HG03095 (cell line): ENCODE measurements at regions not wholly inside any gene's neighbourhood (a gene's known extent, or its start where the extent isn't known, plus 50 kb on each side); places are given as distances from the start of the nearest gene placed in this dataset.
"Not testable (repeated sequence)": the region's sequence is repeated elsewhere in the genome, so short reads cannot be mapped to it uniquely, and the experiment has no call there.

Experiments used
- ATAC-seq: cut with Tn5 transposase; IDR thresholded peaks from one replicate; pipeline ENCODE4 v1.9.1; 2021; ENCODE audit warnings: moderate library complexity; ENCODE audit not compliant: unreplicated experiment

DNA sequence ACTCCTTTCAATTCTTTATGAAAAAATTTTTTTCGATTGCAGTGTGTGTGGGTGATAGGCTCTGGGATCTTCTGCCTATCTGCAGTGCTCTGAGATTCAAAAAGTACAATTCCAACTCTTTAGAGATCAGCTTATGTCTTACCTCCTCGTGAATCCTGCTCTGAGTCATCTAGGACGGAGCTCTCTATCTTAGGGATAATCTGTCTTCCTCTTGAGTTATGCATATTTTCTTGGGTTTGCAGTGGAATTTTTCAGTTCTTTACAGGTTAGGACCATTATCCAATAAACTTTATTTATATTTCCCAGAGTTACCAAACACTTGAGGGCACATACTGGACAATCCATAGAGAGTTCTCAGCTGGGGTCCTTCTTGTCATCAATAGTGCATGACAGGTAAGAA lies 428.6 kb downstream of the ACTR3B start:
- ATAC-seq = no peak

DNA sequence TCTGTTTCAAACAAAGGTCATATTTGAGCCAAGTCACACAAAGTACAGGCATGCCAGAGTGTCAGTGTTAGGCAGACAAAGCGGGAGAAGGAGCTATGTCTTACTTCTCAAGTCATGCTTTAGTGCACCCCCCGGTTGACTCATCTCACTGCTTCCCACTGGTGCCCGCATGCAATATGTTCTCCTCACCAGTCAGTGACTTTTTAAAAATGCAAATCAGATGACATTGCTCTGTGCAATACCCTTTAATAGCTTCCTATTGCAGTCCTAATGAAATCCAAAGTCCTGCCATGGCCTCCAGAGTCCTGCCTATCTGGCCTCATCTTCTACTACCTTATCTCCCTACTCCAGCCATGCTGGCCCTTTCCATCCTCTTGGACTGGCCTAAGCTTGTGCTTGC lies 429.1 kb downstream of the ACTR3B start:
- no peak for ATAC-seq

DNA sequence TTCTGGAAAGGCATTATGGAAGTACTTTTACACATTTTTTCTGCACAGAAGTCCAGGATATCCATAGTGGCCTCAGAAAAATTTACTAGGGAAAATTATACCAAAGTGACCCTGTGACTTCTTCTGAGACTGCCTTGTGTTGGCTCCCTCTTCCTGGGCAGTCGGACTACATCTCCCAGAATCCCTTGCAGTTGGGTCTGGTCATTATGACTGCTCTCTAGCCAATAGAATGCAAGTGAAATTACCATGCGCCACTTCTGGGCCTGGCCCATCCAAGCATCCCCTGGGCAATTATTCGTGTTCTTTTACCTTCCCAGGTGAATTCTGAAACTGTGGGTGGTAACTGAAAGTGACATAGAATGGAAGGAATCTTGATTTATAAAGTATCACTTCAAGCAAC lies 430.9 kb downstream of the ACTR3B start:
- peak; percentile 62 for ATAC-seq

DNA sequence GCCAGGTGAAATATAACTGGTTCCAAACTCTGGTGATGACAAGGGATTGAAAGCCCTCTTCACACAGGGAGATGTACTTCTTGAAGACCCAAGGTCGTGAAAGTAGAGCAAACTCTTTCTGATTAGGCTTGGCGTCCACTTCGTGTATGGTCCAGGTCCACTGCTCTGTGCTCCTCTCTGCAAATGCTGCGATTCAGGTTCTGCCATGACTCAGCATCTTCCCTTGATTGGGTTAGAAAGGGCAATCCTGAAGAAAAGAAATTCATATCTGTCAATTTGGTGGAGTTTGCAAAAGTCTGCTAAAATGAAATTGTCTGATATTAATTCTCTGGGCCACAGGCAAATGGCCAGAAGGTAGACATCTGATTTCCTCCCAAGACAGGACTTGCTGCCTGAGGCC lies 431.4 kb downstream of the ACTR3B start:
- ATAC-seq = no peak

DNA sequence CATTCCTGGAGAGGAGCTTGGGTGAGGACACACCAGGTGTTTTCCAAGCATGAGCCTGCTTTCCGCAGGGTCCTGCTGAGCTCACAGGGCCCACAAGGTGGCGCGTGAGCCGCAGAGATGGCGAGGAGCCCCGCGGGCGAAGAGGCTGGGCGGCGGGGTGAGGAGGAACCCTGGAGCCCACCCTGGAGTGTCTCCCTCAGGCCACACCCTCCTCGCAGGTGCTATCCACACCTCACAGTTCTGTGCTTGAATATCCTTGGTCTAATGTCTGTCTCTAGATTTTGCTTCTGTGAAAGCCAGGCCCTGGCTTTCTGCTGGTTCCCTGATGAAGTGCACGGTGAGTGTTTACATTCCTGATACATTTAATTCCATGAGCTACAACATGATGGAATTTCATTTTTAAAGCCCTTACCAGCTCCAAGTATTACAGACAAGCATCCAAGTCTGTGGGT lies 433.6 kb downstream of the ACTR3B start:
- ATAC-seq = no peak

DNA sequence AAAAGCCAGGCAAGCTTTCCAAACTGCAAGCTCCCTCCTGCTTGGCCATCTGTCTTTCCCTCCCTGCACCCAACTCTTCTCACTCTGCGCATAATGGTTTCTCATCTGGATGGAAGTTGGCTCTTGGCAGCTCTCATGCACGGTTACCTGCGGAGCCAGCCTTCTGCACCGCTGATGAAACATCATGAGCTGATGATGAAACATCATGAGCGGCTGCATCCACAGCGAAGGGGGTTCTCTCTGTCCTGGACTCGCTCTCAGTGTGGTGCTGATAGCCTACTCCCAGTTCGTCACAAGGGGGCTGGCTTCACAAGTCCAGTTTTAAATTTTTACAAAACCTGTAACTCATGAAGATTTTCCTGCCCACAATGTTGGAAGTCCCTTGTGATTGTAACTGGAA lies 457.5 kb downstream of the ACTR3B start:
- no peak for ATAC-seq

DNA sequence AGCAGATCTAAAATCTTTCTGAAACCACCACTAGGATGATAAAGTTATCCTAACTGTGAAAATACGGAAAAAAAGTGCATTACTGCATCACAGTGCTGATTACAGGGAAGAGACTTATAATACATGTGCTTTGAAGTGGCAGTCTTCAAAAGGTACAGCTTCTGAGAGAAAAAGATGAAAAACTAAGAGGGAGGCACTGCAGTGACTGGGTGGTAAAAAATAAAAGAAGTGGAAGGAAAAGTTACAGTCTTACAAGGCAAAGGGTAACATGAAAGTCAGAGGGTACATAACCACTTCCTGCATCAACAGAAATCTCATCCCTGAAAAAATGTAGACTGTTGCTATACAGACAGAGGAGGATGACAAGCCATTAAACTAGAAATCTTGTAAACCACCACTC lies 465.3 kb downstream of the ACTR3B start:
- no peak for ATAC-seq

DNA sequence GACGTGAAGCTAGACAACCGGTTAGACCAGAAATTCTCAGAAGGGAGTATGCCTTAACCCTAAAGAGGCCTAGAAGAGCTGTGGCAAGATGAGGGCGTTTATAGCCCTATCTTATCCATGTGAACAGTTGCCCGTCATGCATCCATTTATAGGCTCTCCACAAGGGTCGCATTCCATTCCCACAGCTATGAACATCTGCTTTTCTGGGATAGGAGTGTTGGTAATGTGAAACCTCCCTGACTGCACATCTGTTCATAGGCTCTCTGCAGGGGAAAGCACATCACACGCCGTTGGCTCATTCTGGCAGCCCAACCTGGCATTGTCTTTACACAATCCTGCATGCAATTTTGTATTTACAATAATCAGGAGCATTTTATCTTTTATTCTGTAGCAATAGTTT lies 485.6 kb downstream of the ACTR3B start:
- ATAC-seq = not testable (repeated sequence)

DNA sequence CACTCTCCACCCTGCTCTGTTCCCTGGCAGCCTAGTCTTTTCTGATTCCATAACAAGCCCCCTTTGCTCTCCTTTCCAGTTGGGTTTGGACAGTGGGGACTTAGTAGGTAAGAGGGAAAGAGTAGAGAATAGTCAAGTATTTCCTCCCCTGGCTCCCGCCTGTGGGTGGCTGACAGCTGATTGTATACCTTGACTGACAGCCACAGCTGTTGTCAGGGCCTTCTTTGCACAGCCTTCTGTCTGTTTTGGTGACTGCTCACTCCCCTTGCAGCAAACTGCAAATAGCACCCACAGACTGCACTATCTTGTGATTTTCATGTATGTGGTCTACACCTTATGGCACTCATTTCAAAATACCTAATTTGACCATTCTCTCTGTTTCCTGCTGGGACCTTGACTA lies 486.3 kb downstream of the ACTR3B start:
- no peak for ATAC-seq

DNA sequence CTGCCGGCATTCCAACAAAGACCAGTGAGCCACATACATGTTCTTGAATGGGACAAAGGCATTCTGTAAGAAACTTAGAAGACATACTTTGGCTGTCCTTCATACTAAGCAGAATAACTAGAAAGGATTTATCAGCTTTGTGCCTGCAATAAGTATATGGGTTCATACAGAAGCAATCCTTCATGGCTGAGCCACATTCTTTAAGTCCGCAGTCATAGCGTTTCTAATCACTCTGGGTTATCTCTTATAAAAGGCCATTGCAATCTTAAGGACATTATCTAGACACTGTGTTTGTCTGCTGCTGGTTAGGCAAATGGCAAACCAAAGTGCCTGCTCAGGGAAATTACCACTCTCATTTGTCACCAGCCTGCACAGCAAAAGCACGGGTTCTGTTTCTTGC lies 488.4 kb downstream of the ACTR3B start:
- ATAC-seq = no peak

DNA sequence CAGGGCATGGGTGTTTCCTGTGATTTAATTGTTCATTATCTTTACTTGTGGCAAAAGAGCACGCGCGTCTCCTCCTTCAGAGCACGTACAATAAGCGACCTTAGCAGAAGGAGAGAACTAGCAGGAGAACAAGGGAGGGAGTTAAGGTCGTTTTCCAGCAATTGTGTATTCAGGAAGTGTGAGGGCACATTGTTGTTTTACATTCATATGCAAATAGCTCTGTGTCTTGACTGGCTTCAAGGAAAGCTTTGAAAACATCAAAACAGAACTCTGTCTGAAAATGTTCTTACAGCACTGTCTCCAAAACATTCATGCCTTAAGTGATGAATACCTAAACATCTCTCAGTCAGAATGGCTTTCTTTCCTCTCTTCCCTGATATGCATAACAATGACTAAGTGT lies 499.1 kb downstream of the ACTR3B start:
- no peak for ATAC-seq

DNA sequence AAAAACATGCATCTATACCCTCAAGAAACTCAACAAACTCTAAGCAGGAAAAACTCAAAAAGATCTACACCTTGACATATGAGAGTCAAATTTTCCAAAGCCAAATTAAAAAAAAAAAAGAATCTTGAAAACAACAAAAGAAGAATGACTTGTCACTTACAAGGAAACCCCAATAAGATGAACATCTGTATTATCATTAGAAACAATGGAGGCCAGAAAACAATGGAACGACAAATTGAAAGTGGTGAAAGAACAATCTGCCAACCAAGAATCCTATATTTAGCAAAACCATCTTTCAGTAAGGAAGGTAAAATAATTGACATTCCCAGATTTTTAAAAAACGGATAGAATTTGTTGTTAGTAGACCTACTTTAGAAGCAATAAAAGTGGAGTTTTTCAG lies 516.8 kb downstream of the ACTR3B start:
- no peak for ATAC-seq

DNA sequence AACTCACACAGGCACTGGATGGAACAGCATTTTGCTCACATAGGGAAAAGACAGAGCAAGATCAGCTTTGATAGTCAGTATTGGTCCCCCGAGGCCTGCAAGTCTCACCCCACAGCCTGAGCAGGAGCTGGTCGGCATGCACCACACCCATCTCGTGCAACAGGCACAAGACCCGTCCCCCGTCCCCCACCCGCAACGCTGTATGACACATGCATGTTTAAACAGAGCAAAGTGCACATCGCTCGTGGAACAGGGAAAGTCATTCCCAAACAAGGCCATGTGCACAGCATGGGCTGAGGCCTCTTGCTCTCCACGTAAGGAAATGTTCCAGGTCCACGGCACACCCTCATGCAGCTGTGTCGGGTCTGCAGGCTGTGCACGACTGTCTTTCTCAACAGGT lies 527.2 kb downstream of the ACTR3B start:
- ATAC-seq = no peak

DNA sequence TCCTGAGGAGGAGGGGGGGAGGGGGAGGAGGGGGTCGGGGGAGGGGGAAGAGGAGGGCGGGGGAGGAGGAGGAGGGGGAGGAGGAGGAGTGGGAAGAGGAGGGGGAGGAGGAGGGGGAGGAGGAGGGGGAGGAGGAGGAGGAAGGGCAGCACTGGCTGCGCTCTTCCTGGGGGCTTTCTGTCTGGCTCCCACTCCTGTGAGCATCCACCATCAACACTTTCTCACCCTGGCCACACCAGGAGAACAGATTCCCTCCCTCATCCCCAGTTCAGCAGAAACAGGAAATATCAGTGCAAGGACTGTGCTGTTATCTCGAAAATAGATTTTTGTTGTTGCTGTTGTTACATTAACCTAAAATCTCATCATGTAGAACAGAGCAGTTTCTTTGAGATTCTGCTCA lies 530.5 kb downstream of the ACTR3B start:
- ATAC-seq = no peak

DNA sequence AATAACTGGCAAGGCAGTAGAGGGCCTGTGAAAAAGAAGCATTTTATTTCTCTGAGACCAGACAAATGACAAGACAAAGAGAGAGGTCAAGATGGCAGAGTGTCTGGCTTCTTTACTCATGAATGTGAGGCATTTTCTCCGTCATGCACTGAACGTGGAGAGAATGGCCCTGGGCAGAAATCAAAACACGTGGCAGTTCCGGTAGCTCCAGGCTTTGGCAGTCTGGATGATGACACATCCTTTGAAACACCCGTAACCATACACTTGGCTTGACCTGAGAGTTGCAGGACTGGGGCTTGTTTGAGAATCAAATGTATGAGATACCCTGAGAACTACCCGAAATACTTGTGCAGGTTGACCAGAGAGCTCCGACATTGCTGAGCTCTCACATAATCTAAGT lies 537.6 kb downstream of the ACTR3B start:
- ATAC-seq = no peak

DNA sequence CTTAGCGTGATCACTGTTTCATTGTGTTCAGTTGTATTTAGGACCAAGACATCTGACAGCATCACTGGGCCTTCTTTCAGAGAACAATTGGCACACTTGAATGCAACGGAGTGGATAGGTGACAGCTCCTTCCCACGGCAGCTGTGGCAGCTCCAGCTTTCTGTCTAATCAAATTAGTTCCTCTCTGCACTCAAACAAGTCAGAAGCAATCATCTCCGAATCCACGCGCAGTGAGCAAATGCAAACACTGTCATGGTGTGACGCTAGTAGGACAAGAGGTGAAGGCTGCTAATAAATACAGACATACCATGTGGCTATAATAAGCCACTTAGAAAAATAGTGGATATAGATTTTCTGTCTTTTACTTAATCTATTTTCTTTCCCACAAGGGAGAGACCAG lies 542.4 kb downstream of the ACTR3B start:
- ATAC-seq = no peak

DNA sequence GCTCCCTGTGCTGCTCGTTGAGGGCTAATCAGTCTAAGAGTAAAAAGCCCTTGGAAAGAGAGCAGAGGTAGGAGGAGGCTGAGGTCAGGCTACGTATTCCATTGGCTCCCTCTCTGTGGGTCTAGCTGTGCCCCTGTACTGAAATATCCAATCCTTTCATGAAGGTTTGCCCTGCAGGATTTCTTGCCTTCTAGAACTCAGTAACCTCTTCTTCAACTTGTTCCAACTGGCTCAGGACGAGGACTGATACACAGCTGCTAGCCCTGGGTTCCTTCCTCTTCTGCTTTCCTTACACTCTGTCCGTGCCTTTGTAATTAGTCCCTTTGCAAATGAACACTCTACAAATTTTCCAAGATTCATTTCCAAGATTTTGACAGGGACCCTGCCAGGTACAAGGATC lies 560.5 kb downstream of the ACTR3B start:
- no peak for ATAC-seq

DNA sequence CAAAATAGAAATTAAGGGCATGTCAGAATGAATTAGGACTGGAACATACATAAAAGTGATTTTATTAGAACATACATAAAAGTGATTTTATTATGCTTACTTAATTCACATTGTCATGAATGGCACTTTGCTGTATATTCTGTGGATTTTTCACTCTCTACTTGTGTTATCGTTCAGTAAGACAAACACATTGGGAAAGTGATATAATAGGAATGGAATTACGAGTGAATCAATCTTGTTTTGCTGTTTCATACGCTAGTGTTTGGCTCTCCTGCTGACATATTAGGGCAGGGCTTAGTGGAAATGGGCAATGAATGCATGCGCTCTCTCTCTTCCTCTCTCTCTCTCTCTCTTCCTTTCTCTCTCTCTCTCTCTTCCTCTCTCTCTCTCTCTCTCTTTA lies 561.1 kb downstream of the ACTR3B start:
- no peak for ATAC-seq

DNA sequence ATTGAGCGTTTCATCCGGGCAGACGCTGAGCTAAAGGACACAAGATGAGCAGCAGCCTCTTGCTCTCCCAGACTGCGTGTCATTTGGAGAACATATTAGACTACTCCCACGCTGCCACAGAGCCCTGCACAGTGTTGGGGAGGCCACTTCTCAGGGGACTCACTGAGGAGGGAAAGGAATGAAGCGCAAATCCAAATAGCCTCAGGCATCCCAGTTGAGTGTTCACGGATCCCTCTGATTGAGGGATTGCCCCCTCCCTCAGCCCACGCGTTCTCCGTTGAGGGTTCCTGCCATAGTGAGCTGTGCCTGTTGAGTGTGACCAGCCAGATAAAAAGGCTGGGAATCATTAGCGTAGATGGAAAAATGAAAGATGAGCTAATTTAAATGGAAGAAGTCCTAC lies 563.4 kb downstream of the ACTR3B start:
- no peak for ATAC-seq

DNA sequence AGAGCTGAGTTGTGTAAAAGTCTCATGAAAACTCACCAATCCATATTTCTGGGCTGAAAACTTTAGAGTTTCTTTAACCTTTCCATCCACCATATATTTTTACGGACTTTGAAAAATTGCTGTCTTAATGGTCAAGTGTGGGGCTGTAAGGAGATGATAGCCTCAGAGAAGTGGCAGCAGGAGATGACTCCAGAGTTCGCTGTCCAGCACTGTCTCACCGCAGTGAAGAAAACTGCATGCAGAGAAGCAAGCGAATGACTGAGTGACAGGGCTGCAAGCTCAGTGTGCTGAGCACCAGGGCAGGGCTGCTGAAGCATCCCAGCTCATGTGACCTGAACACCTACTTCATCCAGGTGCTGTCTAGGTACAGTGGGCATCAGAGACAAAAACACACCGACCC lies 564.5 kb downstream of the ACTR3B start:
- no peak for ATAC-seq

DNA sequence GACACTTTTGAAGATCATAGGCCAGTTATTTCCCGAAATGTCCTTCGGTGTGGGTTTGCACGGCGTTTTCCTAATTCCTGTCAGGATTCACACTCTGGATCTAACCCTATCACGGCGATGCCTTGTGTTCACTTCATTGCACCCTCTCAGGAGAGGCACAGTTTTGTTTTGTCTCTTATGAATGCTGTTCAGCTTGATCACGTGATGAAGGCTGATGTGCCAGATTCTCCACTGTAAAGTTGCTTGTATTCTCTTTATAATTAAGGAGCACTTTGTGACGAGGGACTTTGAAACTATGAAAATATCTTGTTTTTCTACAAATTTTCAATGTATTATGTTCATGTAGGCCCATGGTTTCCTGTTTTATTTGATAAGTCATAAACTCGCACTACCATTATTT lies 568.1 kb downstream of the ACTR3B start:
- no peak for ATAC-seq

DNA sequence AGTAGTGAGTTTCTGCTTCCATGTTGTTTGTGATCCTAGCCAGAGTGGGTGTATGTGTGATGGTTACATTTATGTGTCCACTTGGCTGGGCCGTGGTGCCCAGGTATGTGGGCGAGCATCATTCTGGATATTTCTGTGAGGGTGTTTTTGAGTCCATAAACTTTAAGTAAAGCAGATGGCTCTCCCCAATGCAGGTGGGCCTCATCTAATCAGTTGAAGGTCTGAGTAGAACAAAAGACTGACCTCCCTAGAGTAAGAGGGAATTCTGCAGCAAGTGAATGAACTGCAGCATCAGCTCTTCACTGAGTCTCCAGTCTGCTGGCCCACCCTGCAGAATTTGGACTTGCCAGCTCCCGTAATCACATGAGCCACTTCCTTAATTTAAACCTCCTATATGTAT lies 571.9 kb downstream of the ACTR3B start:
- no peak for ATAC-seq

DNA sequence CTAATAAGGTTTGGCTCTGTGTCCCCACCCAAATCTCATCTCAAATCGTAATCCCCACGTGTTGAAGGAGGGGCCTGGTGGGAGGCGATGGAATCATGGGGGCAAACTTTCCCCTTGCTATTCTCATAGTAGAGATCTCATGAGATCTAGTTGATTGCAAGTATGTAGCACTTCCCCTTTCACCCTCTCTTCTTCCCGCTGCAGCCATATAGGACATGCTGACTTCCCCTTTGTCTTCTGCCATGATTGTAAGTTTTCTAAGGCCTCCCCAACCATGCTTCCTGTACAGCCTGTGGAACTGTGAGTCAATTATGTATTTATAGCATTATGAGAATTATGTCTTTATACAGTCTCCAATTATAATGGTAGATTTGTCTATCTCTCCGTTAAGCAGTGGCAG lies 594.5 kb downstream of the ACTR3B start:
- ATAC-seq = no peak

DNA sequence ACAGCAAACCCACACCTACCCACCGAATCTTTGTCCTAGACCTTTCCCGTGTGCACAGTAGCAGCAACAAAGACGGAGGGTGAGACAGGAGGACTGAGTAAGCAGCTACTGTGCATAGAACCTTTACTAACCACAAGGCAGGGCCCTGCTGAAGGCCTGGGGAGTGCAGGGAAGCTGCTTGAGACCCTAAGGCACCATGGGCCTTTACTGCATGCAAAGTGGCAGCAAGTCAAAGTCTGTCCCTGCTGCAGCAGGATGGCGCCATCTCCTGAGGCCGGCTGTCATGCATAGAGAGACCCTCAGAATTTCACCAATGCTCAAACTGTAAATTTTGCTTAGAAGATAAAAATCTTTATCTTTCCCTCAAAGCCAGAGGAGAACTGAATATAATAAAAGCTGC lies 610.5 kb downstream of the ACTR3B start:
- no peak for ATAC-seq
